ENCODE measurements at regions not wholly inside any gene's neighbourhood (a gene's known extent, or its start where the extent isn't known, plus 50 kb on each side); places are given as distances from the start of the nearest gene placed in this dataset.
"Not testable (repeated sequence)": the region's sequence is repeated elsewhere in the genome, so short reads cannot be mapped to it uniquely, and the experiment has no call there.

DNA sequence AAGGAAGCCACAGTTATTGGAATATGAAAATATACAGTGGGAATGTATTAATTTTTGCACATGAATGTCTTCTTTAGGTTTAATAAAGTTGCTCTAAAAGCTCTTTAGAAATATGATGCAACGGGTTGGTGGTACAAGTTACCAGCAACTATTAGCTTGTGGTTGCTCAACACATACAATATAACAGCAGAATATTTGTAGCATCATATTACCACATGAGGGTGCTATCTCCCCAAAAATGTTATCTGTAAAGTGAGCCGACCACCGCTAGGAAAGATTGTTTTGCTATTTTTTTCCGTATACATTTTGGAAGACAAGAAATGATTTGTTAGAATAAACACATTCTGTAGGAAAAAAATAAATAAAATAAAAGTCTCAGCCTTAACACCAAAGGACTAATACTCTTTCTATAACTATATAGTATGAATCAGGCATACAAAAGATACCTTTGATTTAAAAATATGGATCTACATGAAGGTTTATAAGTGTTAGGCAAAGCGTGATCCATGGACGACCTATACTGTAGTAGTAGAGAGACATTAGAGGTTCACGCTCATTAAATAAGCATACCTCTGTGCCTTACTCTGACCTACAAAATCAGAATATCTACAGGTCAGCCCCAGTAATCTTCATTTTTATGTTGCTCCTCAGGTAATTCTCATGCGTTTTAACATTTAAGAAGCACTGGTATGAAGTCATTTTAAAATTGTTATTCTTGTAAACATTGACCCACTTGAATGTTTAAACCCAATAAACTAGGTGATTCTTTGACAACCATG is 1110.6 kb upstream of the ACVR2A start:
- peak; percentile 2 for DNase-seq

DNA sequence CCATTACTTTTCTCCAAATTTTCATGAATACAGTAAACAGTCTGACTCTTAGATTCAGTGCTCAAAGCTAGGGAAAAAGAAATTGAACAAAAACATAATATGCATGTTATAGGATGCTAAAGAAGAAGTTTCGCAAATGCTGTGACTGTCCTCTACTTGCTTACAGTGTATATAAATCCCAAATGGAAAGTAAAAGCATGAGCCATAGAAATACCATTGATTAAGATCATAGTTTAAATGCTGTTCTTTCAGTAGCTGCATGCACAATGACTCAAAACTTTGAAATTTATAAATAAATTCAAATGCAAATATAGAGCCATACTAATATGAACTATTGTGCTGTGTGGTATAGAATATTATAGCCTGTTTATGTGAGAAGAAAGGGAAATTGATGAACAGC is 1113.9 kb upstream of the ACVR2A start:
- no peak for DNase-seq

DNA sequence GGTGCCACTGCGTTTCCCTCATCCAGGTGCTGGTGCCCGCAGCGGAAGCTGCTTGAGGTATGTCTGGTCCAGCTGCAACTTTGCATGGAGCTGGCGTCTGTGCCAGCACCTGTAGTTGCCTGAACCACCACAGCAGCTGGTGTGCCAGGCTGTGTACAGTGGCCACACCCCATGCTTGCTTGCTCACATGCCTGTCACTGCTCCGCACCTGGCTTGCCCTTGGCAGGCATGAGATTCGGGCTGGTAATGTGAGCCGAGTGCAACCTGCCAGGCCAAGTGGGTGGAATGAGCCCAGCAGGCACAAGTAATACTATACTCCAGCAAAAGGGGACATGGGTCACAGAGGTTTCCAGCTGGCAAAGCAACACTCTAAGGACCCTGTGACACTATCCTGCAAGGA is 1123.3 kb upstream of the ACVR2A start:
- peak; percentile 36 for DNase-seq

DNA sequence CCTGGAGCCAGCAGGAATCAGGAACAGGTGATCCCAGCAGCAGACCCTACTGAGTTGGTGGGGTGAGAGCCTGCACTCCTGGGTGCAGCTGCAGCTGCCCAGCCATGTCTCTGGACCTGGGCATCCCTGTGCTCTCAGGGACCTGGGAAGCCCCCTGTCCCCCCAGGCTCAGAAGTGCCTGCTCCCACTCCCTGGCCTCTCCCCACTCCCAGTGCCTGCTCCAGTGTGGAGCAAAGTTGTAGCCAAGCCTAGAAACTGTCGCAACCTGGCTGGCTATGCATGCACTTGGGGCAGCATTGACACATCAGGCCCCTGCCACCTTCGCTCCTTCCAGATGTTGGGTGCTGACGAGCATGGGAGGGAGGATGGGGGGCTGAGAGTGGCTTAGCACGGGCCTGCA is 1124.7 kb upstream of the ACVR2A start:
- no peak for DNase-seq

DNA sequence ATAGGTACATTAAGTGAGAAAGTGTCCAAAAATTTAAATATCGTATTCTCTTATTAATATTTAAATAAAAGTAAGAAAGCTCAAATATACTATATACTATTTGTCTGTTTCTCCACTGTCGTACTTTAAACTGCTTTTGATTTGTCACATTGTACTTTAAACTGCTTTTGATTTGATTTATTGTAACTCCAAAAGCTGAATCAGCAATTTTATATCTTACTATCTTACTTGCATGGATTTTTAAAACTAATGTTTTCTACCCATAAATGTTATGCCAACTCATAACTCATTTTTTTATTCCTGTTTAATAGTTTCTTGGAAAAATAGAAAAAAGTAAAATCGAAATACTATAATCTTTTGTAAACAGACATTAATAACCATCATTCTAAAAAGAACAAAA is 1128.2 kb upstream of the ACVR2A start:
- DNase-seq = no peak

DNA sequence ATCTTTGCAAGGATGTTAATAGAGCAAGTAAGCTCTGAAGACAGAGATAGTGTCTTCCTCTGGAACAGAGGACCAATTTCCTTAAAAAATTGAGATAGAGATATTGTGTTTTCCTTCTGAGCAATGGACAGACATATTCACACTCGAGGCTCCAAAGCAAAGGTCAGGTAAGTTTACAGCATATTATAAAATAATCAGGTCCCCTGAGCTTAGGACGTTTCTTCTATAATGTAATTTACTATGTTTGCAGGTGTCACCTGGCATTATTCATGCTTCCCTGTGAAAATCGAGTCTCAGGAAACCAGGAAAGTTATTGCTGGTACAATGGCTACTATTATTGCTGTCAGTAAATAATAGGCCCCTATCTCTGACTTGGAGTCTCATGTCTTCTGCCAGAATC is 1135.8 kb upstream of the ACVR2A start:
- DNase-seq = no peak

DNA sequence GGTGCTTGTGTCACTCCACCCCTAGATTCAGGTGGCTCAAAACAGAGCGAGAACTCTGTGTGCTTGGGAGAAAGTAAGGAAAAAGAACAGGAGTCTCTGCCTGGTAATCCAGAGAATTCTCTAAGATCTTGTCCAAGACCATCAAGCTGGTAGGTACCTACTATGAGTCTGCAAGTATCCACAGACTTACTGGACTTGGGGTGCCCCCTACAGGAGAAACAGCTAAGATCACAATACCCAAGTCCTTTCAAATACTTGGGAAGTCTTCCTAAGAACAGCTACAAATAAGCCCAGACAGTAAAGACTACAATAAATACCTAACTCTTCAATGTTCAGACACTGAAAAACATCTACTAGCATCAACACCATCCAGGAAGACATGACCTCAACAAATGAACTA is 1143.6 kb upstream of the ACVR2A start:
- no peak for DNase-seq

DNA sequence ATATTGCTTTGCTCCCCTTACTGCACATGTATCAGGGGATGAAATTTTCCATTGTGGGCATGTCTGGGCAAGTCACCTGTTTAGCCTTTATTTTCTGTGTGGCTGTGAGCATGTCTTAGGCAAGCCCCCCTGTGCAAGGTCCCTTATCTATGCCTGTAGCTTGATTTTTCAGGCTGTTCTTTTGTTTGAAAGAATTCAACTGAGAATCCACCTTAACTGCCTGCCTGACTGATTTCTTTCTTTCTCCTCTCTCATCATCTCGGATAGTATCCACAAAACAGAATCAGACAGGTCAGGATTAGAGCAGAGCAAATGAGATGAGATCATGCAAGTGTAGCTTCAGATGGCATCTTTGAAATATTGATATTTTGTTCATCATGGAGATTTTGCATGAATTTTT is 1147.5 kb upstream of the ACVR2A start:
- no peak for DNase-seq

DNA sequence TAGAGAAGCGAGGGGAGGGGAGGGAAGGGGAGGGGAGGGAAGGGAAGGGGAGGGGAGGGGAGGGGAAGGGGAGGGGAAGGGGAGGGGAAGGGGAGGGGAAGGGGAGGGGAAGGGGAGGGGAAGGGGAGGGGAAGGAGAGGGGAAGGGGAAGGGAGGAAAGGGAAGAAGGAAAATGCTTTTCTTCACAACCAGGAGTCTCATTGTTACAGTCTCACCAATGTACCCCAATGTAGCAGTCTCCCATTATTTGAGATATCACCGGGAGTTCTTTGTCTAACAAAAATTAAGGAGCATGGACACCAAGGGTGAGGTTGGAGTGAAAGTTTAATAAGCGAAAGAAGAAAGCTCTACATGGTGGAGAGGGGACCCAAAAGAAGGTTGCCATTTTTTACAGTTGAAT is 1148.0 kb upstream of the ACVR2A start:
- DNase-seq = not testable (repeated sequence)

DNA sequence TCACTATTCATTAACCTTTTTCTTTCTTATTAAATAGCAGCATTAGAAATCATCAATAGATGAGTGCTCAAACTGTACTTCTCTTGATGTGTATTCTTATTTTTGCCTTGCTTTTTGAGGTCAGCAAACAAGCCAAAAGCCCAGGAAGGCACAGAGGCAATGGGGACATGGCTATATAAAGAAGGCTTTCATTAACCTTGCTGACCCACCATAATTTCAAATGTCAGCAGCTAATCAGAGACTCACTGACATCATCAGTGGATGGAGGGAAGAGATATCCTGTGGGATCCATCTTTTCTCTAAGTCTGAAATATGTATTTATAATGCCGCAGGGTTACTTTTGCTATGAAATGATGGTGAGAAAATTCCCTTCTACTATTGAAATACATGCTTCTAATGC is 1162.8 kb upstream of the ACVR2A start:
- no peak for DNase-seq

DNA sequence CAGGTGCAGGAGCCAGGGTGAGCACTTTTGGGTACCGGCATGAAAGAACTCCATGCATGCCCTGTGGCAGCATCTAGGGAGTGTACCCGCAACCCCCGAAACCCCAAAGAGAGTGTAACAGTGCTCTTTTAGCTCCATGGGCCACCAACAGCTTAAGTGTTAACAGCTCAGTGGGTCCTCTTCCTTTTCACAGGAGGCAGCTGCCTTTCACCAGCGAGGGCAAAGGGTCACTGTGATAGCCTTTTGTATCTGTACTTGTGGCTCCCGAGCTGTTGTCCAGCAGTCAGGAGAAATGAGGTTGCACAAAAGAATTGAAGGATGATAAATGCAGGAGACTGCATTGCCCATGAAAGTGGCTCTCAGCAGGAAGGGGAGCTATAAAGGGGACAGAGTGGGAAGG is 1166.3 kb upstream of the ACVR2A start:
- DNase-seq = no peak

DNA sequence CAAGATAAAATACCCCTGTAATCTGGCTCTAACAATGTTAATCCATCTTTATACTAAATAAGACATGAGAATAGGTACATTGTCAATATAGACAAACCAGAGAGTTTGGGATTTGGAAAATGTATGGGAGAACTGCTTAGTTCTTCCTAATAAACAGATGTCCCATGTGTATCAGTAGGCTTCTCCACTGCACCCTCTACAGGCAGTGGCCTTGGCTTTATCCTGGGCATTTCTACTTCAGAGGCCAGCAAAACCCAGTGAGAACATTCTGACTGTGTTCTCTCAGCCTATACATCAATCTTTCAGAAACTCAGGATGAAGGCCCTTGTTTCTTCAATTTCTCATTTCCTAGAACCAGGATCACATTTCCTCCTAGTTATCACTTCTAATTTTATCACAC is 1167.5 kb upstream of the ACVR2A start:
- no peak for DNase-seq

DNA sequence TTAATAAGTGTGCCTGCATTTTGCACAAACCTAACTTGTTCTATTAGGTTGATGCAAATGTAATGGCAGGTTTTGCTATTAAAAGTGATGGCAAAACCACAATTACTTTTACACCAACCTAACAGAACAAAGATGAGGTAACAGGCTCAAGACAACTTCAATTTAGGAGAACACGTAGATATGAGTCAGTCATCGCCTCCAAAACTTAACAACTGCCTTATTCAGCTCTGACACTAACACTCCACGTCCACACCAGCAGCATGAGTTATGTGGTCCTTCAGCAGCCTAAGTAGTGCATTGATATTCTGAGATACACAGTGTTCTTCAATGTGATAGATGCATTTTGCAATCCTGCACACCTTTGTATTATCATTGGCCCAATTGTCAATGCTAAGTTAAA is 1175.1 kb upstream of the ACVR2A start:
- DNase-seq = no peak

DNA sequence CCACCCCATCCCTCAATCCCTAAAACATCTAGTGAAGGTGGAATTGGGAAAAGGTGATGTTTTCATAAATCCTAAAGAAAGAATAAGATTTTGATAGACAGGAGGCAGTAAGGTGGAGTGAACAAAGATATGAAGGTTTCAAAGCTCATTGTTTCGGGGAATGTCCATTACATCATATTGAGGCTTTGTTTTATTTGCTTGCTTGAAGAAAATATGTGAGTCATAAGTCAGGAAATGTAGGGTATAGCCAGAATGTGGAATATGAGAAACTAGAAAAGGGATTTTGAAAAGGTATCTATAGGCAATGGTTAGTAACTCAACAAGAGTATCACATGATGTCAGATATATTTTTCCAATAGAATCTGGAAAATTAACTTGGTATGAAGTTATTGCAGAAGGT is 1178.5 kb upstream of the ACVR2A start:
- no peak for DNase-seq

DNA sequence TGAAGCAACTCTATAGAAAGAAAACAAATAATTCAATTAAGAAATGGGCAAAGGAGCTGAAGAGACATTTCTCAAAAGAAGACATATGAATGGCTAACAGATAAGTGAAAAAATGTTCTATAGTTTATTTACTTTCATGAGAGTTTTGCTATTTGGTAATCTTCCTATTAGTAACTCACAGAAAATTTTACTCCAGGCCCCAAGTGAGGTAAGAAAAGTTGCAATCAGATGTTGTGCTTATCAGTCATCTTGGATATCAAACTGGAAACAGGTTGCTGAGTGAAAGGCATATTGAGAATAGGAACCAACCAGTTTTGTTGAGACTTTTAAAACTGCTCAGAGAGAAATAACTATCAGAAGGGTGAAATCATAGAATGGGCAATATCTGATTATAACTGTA is 1179.0 kb upstream of the ACVR2A start:
- no peak for DNase-seq

DNA sequence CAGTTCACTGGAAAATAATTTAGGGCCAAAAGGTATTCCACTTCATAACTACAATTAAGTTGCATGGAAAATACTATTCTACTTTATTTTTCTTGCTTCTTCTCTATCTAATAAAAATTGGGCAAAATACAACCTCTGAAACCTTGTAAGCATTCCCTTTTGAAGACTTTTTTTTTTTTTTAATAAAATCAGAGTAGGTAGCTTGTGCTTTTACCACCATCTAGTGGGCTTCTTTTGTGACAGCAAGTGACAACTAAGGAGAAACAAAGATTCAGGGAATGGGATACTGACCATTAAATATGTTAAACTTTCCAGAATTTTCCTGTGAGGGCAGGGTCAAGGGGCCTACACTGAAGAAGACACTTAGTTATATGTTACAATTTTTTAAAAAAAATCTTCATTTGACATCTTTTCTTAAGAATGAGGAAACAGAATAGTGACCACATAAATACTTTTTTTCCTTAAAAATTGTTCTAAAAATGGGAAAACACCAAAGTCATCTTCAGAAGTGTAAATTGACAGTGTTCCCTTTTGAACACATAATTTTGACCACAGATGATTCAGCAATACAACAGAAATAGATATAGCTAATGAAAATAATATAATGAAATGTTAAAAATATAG is 1183.2 kb upstream of the ACVR2A start:
- peak; percentile 2 for DNase-seq

DNA sequence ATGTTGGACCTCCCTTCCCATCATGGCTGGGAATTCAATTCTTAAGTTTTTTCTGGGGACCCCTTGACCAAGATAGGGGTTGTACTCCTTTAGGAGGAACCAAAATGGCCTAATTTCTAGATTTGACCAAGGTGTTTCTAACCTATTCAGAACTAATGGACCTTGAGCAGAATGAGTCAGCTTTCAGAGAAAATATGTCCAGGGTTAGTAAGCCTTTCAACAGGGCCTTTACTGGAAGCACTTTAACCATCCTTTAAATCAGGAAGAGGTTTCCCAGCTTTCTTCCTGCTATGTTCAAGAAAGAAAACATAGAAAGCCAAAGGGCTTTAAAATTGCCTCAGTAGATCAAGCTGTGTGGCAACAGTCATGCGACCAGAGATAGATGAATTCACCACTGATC is 1184.9 kb upstream of the ACVR2A start:
- no peak for DNase-seq

DNA sequence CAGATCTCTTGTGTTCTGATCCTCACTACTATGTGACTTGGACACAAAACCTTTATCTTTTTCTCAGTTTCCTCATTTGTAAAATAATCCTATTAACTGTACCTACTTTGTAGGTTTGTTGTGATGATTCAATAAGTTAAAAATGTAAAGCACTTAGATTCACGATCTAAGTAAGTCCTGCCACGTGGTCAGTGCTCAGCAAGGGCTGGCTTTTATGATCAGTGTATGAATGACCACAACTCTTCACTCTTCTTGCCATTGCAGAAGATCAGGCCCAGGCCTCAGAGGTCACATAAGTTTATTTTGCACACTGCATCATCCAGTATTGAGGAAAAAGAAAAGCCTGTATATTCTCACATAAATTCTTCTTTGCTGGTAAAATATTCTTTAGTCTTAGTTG is 1192.5 kb upstream of the ACVR2A start:
- DNase-seq = no peak

DNA sequence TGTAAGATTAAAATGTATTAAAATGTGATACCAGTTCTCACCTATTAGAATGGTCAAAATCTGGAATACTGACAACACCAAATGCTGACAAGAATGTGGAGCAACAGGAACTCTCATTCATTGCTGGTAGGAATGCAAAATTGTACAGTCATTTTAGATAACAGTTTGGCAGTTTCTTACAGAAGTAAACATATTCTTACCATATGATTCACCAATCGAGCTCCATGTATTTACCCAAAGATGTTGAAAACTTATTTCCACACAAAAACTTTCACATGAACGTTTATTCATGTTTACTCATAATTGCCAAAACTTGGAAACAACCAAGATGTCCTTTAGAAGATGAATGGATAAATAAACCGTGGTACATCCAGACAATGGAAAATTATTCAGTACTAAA is 1193.5 kb upstream of the ACVR2A start:
- no peak for DNase-seq

DNA sequence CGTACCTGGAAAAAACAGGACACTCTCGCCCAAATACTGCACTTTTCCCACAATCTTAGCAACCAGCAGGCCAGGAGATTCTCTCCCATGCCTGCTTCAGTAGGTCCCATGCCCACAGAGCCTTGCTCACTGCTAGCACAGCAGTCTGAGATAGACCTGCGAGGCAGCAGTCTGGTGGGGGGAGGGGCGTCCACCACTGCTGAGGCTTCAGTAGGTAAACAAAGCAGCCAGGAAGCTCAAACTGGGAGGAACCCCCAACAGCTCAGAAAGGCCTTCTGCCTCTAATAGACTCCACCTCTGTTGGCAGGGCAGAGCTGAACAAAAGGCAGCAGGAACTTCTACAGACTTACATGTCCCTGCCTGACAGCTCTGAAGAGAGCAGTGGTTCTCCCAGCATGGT is 1202.8 kb upstream of the ACVR2A start:
- DNase-seq = peak; percentile 14

DNA sequence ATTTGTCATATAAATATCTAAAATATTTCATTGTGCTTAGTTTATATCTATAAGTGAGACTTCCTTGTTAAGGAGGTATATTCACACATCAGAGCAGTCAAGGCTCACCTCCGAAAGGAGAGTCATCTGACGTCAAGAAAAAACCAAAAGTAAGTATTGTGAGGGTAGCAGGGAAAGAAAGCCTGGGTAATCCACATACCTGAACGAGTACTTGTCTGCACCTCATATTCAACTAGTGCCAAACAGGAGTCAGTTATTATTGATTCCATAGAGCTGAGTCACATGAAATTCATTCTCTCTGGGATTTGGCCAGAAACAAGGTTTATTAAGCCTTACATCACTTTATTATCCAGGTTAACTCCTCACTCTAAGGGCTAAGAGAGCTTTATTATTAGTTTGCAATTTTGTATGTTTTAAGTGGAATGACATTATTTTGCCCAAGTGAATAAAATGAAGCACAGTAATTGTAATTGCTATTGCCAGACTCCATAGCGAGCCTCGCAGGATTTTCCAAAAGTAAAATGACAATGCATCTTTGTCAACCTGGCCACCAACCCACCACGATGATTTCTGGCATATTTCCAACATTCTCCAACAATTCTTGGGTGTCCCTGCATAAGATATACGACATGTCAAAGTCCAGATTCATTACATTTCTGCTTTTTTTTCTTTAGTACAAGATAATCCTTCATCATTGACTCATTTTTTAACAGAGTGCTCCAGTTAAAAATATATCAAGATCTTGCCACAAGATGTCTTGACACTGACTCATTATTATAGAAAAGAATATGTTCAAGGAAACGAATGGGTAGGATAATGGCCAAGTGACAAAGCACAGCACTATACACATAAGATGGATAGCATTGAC is 1210.4 kb upstream of the ACVR2A start:
- DNase-seq = no peak

DNA sequence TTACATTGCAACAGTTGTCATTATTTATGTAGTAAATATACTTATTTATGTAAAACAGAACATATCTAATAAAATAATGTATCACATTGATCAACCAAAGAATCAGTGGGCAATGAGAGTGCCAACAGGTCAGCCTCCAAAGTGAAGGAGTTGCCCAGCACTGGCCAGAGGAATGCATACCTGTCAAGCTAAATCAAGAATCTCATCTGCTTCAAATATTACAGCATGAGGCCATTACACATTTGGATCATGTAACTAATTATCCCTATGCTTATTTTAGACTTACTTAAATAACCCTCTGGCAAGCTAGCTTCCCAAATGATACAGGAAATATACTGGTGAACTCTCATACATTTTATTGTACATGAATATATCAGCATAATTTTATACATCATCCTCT is 1211.7 kb upstream of the ACVR2A start:
- DNase-seq = no peak

DNA sequence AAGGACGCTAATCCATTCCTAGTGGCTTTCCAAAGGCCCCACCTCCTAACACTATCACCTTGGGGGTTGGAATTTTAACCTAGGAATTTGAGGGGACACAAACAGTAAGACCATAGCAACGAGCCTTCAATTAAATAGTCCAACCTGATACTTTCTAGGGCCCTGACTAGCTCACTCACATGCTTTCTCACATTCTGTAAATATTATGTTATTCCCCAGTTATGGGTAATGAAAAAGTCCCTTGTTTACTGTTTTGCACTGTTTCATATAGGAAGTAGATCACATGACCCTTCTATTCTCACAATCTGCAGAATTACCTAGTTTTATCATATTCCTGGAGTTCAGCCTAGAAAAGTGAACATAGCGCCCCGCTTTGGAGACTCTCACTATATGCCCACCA is 1212.1 kb upstream of the ACVR2A start:
- no peak for DNase-seq

Measured in SHP77 treated with DMSO at 0.1 percent for 48 hours (cell line).